HCT116 (cell line): ENCODE measurements at regions not wholly inside any gene's neighbourhood (a gene's known extent, or its start where the extent isn't known, plus 50 kb on each side); places are given as distances from the start of the nearest gene placed in this dataset.

Experiments used
- ATAC-seq: fragments of 200-7000 bp; cut with Tn5 transposase; 2 replicates; pipeline ENCODE4 v1.9.1; 2020; ENCODE audit warnings: mild to moderate bottlenecking, moderate library complexity
- BruUV-seq: library from RNA; stranded (reverse); fragments of 400-500 nt; replicated peaks from 2 replicates; lab custom pipeline; 2021; lab: Mats Ljungman, UMichigan
- CTCF ChIA-PET: fragments of 300-600 bp; sonication (Branson Sonifier 250); formaldehyde crosslinking; loops from one replicate; lab custom pipeline; 2021; ENCODE audit warnings: antibody characterized with exemption; lab: Charles Lee
- POLR2A ChIA-PET: fragments of 300-600, 350-600 bp; sonication (Branson Sonifier 250); formaldehyde crosslinking; loops from one replicate; lab custom pipeline; 2021; ENCODE audit warnings: antibody characterized with exemption; lab: Charles Lee
- RAD21 ChIA-PET, 2 experiments: fragments of 300-600 bp; sonication (Branson Sonifier 250); formaldehyde crosslinking; loops; one replicate each; lab custom pipeline; 2023; ENCODE audit warnings: low total read pairs in 2 of 2; ENCODE audit not compliant: uncharacterized antibody in 2 of 2, unreplicated experiment in 2 of 2, low non-redundant PET in 1 of 2; lab: Charles Lee
- DNase-seq: peaks from one replicate; pipeline ENCODE4 v3.0.0-alpha.2; 2010; ENCODE audit warnings: low read depth, low spot score
- H2AFZ ChIP-seq: fragments of 200-600 bp; shearing (Covaris generic), sonication (generic); 2 replicates; pipeline ENCODE4 v1.6.1; 2017; ENCODE audit warnings: low read depth, mixed run types, mixed read lengths, antibody characterized with exemption, low read length; ENCODE audit not compliant: poor library complexity, severe bottlenecking
- H3K27ac ChIP-seq: 2 replicates; pipeline ENCODE4 v1.5.1; 2012; ENCODE audit warnings: low read depth, low read length
- H3K27me3 ChIP-seq: fragments of 200-600 bp; sonication (generic); 2 replicates; pipeline ENCODE4 v1.6.1; 2016; ENCODE audit warnings: mixed run types, low read length, mixed read lengths; ENCODE audit not compliant: insufficient read depth
- H3K36me3 ChIP-seq, 2 experiments: fragments of 200-500 bp in 1 of 2; fragments of 200-600 bp in 1 of 2; sonication (Bioruptor generic) in 1 of 2; sonication (generic) in 1 of 2; 2 replicates each; pipeline versions ENCODE4 v1.5.1 to v1.6.1; 2014 to 2016; ENCODE audit warnings: low read length in 2 of 2, inconsistent platforms in 1 of 2, mixed read lengths in 1 of 2, mixed run types in 1 of 2; ENCODE audit not compliant: insufficient read depth in 2 of 2, control insufficient read depth in 1 of 2
- H3K4me1 ChIP-seq, 2 experiments: fragments of 200-600 bp in 1 of 2; sonication (generic) in 1 of 2; 2 replicates each; pipeline versions ENCODE4 v1.5.1 to v1.6.1; 2012 to 2017; ENCODE audit warnings: low read length in 2 of 2, inconsistent platforms in 1 of 2, mild to moderate bottlenecking in 1 of 2, mixed read lengths in 1 of 2, mixed run types in 1 of 2, moderate library complexity in 1 of 2; ENCODE audit not compliant: insufficient read depth in 2 of 2, control insufficient read depth in 1 of 2
- H3K4me2 ChIP-seq: fragments of 200-600 bp; sonication (generic); 2 replicates; pipeline ENCODE4 v1.6.1; 2017; ENCODE audit warnings: mixed run types, low read length, mixed read lengths
- H3K4me3 ChIP-seq, 2 experiments: fragments of 200-600 bp in 1 of 2; sonication (generic) in 1 of 2; replicated peaks in 1 of 2; 2 replicates each; pipeline ENCODE4 v1.5.1; 2011 to 2016; ENCODE audit warnings: low read length in 2 of 2, control low read depth in 1 of 2, low read depth in 1 of 2, mild to moderate bottlenecking in 1 of 2, mixed read lengths in 1 of 2, mixed run types in 1 of 2
- H3K79me2 ChIP-seq: fragments of 200-600 bp; sonication (generic); 2 replicates; pipeline ENCODE4 v1.6.1; 2017; ENCODE audit warnings: mild to moderate bottlenecking, mixed run types, low read length, moderate library complexity, mixed read lengths; ENCODE audit not compliant: insufficient read depth
- H3K9ac ChIP-seq: fragments of 200-600 bp; sonication (generic); 2 replicates; pipeline ENCODE4 v1.6.1; 2016; ENCODE audit warnings: low read length, mixed read lengths
- H3K9me2 ChIP-seq: fragments of 200-600 bp; sonication (generic), shearing (Covaris generic); 2 replicates; pipeline ENCODE4 v1.6.1; 2017; ENCODE audit warnings: mixed run types, mild to moderate bottlenecking, moderate library complexity; ENCODE audit not compliant: insufficient read depth
- H3K9me3 ChIP-seq, 2 experiments: fragments of 200-500 bp in 1 of 2; fragments of 200-600 bp in 1 of 2; sonication (Bioruptor generic) in 1 of 2; sonication (generic) in 1 of 2; 2 replicates each; pipeline ENCODE4 v1.6.1; 2014 to 2017; ENCODE audit warnings: low read length in 2 of 2, mixed read lengths in 2 of 2, inconsistent platforms in 1 of 2, low read depth in 1 of 2, mild to moderate bottlenecking in 1 of 2, mixed run types in 1 of 2, moderate library complexity in 1 of 2; ENCODE audit not compliant: control insufficient read depth in 1 of 2, insufficient read depth in 1 of 2
- H4K20me1 ChIP-seq: fragments of 200-600 bp; sonication (generic), shearing (Covaris generic); 2 replicates; pipeline ENCODE4 v1.6.1; 2017; ENCODE audit warnings: mixed run types, mild to moderate bottlenecking, moderate library complexity; ENCODE audit not compliant: insufficient read depth
- CBX3 ChIP-seq: IDR thresholded peaks from 2 replicates; pipeline ENCODE4 v1.6.1; 2012; ENCODE audit warnings: low read depth
- EGR1 ChIP-seq: IDR thresholded peaks from 2 replicates; pipeline ENCODE4 v1.6.1; 2012; ENCODE audit warnings: low read depth
- EZH2 ChIP-seq: fragments of 200-600 bp; sonication (generic); IDR thresholded peaks from 2 replicates; pipeline ENCODE4 v1.6.1; 2017; ENCODE audit warnings: antibody characterized with exemption, mixed run types
- EZH2phosphoT487 ChIP-seq: fragments of 200-600 bp; IDR thresholded peaks from 2 replicates; pipeline ENCODE4 v1.6.1; 2018; ENCODE audit warnings: antibody characterized with exemption, borderline replicate concordance
- JUND ChIP-seq: IDR thresholded peaks from 2 replicates; pipeline ENCODE4 v1.6.1; 2012
- POLR2A ChIP-seq: IDR thresholded peaks from 2 replicates; pipeline ENCODE4 v1.7.0; 2011; ENCODE audit warnings: borderline replicate concordance; ENCODE audit not compliant: insufficient read depth, insufficient read length; ENCODE audit errors: extremely low read depth
- RAD21 ChIP-seq: IDR thresholded peaks from 2 replicates; pipeline ENCODE4 v1.6.1; 2012; ENCODE audit warnings: low read depth, mild to moderate bottlenecking
- SIN3A ChIP-seq: IDR thresholded peaks from 2 replicates; pipeline ENCODE4 v1.6.1; 2012; ENCODE audit warnings: low read depth
- SP1 ChIP-seq: IDR thresholded peaks from 2 replicates; pipeline ENCODE4 v1.6.1; 2012; ENCODE audit warnings: low read depth
- SRF ChIP-seq: IDR thresholded peaks from 2 replicates; pipeline ENCODE4 v1.6.1; 2012; ENCODE audit warnings: low read depth
- YY1 ChIP-seq: IDR thresholded peaks from 2 replicates; pipeline ENCODE4 v1.6.1; 2011; ENCODE audit warnings: low read length, low read depth, moderate library complexity, mild to moderate bottlenecking; ENCODE audit not compliant: insufficient replicate concordance; ENCODE audit errors: extremely low read depth
- ZFX ChIP-seq: fragments of 450-650 bp; IDR thresholded peaks from 2 replicates; pipeline ENCODE4 v1.6.1; 2017
- ZNF274 ChIP-seq: fragments of 200-500 bp; sonication (Bioruptor generic); IDR thresholded peaks from 2 replicates; pipeline ENCODE4 v1.6.1; 2014; ENCODE audit warnings: mild to moderate bottlenecking, low read depth, low read length, inconsistent platforms
- intact Hi-C: fragments of 100-400 bp; cut with micrococcal nuclease; formaldehyde crosslinking; loops from 2 replicates; pipeline ENCODE4 v1.10.0; 2022
- TF ChIP-seq, protein P1 (sequence below): IDR thresholded peaks from 2 replicates; pipeline ENCODE4 v1.6.1; 2012
- TF ChIP-seq, protein P2 (sequence below): IDR thresholded peaks from 2 replicates; pipeline ENCODE4 v1.6.1; 2012; ENCODE audit warnings: low read depth

- intact Hi-C loops, result no loop called here
- Histone ChIP-seq H3K4me3 (no peak overlapping the region), H2AFZ (no peak overlapping the region), H3K4me1 (no peaks in the 10 kb centered on the region), H3K27ac (no peak overlapping the region), H3K27me3 (no peaks in the 10 kb centered on the region), H3K36me3 (no peaks in the 10 kb centered on the region), H3K9me2 (no peaks in the 10 kb centered on the region), H3K79me2 (no peaks in the 10 kb centered on the region), H3K9ac (no peak overlapping the region), H3K9me3 (peaks cover 15 to 29% of the 10 kb centered on the region in 2 experiments; a peak in 2 of 4 replicates), H4K20me1 (no peaks in the 10 kb centered on the region), H3K4me2 (no peak overlapping the region)
- POLR2A ChIA-PET, result no interaction called here
- no TSS peak for BruUV-seq
- ATAC-seq, result no peak
- CTCF ChIA-PET, result no interaction called here
- RAD21 ChIA-PET, result no interaction called here
- DNase-seq, result no peak
- TF ChIP-seq ZFX (no peak), EZH2 (no peak), POLR2A (no peak), SP1 (no peak)
- TF ChIP-seq, protein P1, sequence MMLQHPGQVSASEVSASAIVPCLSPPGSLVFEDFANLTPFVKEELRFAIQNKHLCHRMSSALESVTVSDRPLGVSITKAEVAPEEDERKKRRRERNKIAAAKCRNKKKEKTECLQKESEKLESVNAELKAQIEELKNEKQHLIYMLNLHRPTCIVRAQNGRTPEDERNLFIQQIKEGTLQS, result no peak
- TF ChIP-seq, protein P2, sequence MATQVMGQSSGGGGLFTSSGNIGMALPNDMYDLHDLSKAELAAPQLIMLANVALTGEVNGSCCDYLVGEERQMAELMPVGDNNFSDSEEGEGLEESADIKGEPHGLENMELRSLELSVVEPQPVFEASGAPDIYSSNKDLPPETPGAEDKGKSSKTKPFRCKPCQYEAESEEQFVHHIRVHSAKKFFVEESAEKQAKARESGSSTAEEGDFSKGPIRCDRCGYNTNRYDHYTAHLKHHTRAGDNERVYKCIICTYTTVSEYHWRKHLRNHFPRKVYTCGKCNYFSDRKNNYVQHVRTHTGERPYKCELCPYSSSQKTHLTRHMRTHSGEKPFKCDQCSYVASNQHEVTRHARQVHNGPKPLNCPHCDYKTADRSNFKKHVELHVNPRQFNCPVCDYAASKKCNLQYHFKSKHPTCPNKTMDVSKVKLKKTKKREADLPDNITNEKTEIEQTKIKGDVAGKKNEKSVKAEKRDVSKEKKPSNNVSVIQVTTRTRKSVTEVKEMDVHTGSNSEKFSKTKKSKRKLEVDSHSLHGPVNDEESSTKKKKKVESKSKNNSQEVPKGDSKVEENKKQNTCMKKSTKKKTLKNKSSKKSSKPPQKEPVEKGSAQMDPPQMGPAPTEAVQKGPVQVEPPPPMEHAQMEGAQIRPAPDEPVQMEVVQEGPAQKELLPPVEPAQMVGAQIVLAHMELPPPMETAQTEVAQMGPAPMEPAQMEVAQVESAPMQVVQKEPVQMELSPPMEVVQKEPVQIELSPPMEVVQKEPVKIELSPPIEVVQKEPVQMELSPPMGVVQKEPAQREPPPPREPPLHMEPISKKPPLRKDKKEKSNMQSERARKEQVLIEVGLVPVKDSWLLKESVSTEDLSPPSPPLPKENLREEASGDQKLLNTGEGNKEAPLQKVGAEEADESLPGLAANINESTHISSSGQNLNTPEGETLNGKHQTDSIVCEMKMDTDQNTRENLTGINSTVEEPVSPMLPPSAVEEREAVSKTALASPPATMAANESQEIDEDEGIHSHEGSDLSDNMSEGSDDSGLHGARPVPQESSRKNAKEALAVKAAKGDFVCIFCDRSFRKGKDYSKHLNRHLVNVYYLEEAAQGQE, result no peak
Observed at GRCh38 chr21:27513016-27513415, 546.1 kb upstream of the ADAMTS5 start.

GRCh38 chr21:27511233-27511632 is 544.3 kb upstream of the ADAMTS5 start:
- POLR2A ChIA-PET, result no interaction called here
- Histone ChIP-seq H3K4me3 (no peak overlapping the region), H3K4me1 (no peaks in the 10 kb centered on the region), H3K4me2 (no peak overlapping the region), H3K27ac (no peak overlapping the region), H3K9me3 (peaks cover 15 to 26% of the 10 kb centered on the region in 2 experiments; a peak in 3 of 4 replicates), H3K9me2 (no peaks in the 10 kb centered on the region), H2AFZ (no peak overlapping the region), H3K9ac (no peak overlapping the region), H3K36me3 (no peaks in the 10 kb centered on the region), H3K79me2 (no peaks in the 10 kb centered on the region), H4K20me1 (no peaks in the 10 kb centered on the region), H3K27me3 (no peaks in the 10 kb centered on the region)
- no peak for DNase-seq
- intact Hi-C loops, result no loop called here
- RAD21 ChIA-PET, result no interaction called here
- BruUV-seq, result no TSS peak
- no peak for TF ChIP-seq ZFX
- TF ChIP-seq SRF, result no peak
- TF ChIP-seq RAD21, result no peak
- no peak for TF ChIP-seq JUND
- no peak for TF ChIP-seq ZNF274
- TF ChIP-seq SIN3A, result no peak
- TF ChIP-seq EZH2, result no peak
- no peak for TF ChIP-seq CBX3
- no peak for TF ChIP-seq YY1
- TF ChIP-seq SP1, result no peak
- TF ChIP-seq POLR2A, result no peak
- no peak for TF ChIP-seq EZH2phosphoT487
- TF ChIP-seq EGR1, result no peak
- no peak for ATAC-seq
- CTCF ChIA-PET, result no interaction called here
